CD4-positive, alpha-beta T cell treated with Interleukin-17A for 1 hour (primary cell): ENCODE measurements at regions not wholly inside any gene's neighbourhood (a gene's known extent, or its start where the extent isn't known, plus 50 kb on each side); places are given as distances from the start of the nearest gene placed in this dataset.

Source experiments
- DNase-seq: peaks from one replicate; pipeline ENCODE4 v3.0.0-alpha.2; 2020

GRCh38 chr4:37126051-37126450, 118.5 kb upstream of the NWD2 start:
- no peak for DNase-seq

GRCh38 chr4:37130465-37130864, 114.1 kb upstream of the NWD2 start:
- no peak for DNase-seq

- no peak for DNase-seq
Measured at GRCh38 chr4:37132351-37132974, 112.1 kb upstream of the NWD2 start.

- no peak for DNase-seq
Measured at GRCh38 chr4:37132975-37133360, 111.6 kb upstream of the NWD2 start.

- DNase-seq: no peak
Measured at GRCh38 chr4:37138019-37138653, 106.4 kb upstream of the NWD2 start.

- no peak for DNase-seq
Measured at GRCh38 chr4:37138789-37139188, 105.8 kb upstream of the NWD2 start.

- DNase-seq: no peak
Measured at GRCh38 chr4:37139987-37140386, 104.6 kb upstream of the NWD2 start.

GRCh38 chr4:37146260-37146659, 98.3 kb upstream of the NWD2 start:
- no peak for DNase-seq

GRCh38 chr4:37157476-37158167, 86.9 kb upstream of the NWD2 start:
- no peak for DNase-seq

GRCh38 chr4:37160653-37161052, 83.9 kb upstream of the NWD2 start:
- DNase-seq: no peak

GRCh38 chr4:37165844-37166243, 78.7 kb upstream of the NWD2 start:
- DNase-seq: no peak

- DNase-seq: no peak
Measured at GRCh38 chr4:37169956-37170355, 74.6 kb upstream of the NWD2 start.

GRCh38 chr4:37188100-37188499, 56.4 kb upstream of the NWD2 start:
- DNase-seq: no peak
